GM23338 (cell line): ENCODE measurements at regions not wholly inside any gene's neighbourhood (a gene's known extent, or its start where the extent isn't known, plus 50 kb on each side); places are given as distances from the start of the nearest gene placed in this dataset.
"Not testable (repeated sequence)": the region's sequence is repeated elsewhere in the genome, so short reads cannot be mapped to it uniquely, and the experiment has no call there.

ENCODE experiments used
- ATAC-seq: fragments of 200-7000 bp; cut with Tn5 transposase; 3 replicates; pipeline ENCODE4 v1.9.1; 2020
- DNase-seq: peaks from one replicate; pipeline ENCODE4 v3.0.0-alpha.2; 2015; ENCODE audit warnings: low spot score
- H2AFZ ChIP-seq: fragments of 200-600 bp; sonication (generic); 2 replicates; pipeline ENCODE4 v1.8.0; 2016; ENCODE audit warnings: antibody characterized with exemption, mild to moderate bottlenecking, moderate library complexity
- H3F3A ChIP-seq: fragments of 200-600 bp; sonication (generic); replicated peaks from 2 replicates; pipeline ENCODE4 v1.8.0; 2017; ENCODE audit warnings: antibody characterized with exemption, mixed run types, low read depth
- H3K27ac ChIP-seq: fragments of 200-600 bp; sonication (generic); 2 replicates; pipeline ENCODE4 v1.6.1; 2016; ENCODE audit warnings: low read depth
- H3K27me3 ChIP-seq: fragments of 200-600 bp; sonication (generic); 2 replicates; pipeline ENCODE4 v1.8.0; 2016; ENCODE audit warnings: mild to moderate bottlenecking, mixed run types, moderate library complexity; ENCODE audit not compliant: insufficient read depth
- H3K36me3 ChIP-seq: fragments of 200-600 bp; sonication (generic); 2 replicates; pipeline ENCODE4 v1.8.0; 2016; ENCODE audit warnings: mild to moderate bottlenecking; ENCODE audit not compliant: insufficient read depth
- H3K4me1 ChIP-seq: fragments of 200-600 bp; sonication (generic); 2 replicates; pipeline ENCODE4 v1.8.0; 2016; ENCODE audit warnings: mild to moderate bottlenecking, moderate library complexity; ENCODE audit not compliant: insufficient read depth
- H3K4me2 ChIP-seq: fragments of 200-600 bp; sonication (generic); 2 replicates; pipeline ENCODE4 v1.7.1; 2017; ENCODE audit warnings: mixed run types
- H3K4me3 ChIP-seq: fragments of 200-600 bp; sonication (generic); 2 replicates; pipeline ENCODE4 v1.6.1; 2016; ENCODE audit warnings: mixed run types
- H3K79me2 ChIP-seq: fragments of 200-600 bp; sonication (generic); replicated peaks from 2 replicates; pipeline ENCODE4 v1.8.0; 2017; ENCODE audit warnings: mild to moderate bottlenecking; ENCODE audit not compliant: insufficient read depth
- H3K9me2 ChIP-seq: fragments of 200-600 bp; sonication (generic); 2 replicates; pipeline ENCODE4 v1.8.0; 2017; ENCODE audit not compliant: insufficient read depth
- H4K20me1 ChIP-seq: fragments of 200-600 bp; sonication (generic); replicated peaks from 2 replicates; pipeline ENCODE4 v1.8.0; 2017; ENCODE audit warnings: mild to moderate bottlenecking; ENCODE audit not compliant: insufficient read depth
- H3K27ac Mint-ChIP-seq: 2 replicates; pipeline ENCODE4 v1.8.0; 2020; ENCODE audit warnings: inconsistent platforms, mild to moderate bottlenecking, moderate library complexity, mixed read lengths
- H3K27me3 Mint-ChIP-seq: 3 replicates; pipeline ENCODE4 v1.8.0; 2022; ENCODE audit warnings: low read depth, mild to moderate bottlenecking, moderate library complexity, mixed read lengths, inconsistent platforms; ENCODE audit not compliant: insufficient read depth, poor library complexity
- H3K36me3 Mint-ChIP-seq: 3 replicates; pipeline ENCODE4 v1.8.0; 2021; ENCODE audit warnings: low read depth, mild to moderate bottlenecking, inconsistent platforms, moderate library complexity, mixed read lengths
- H3K4me1 Mint-ChIP-seq: 3 replicates; pipeline ENCODE4 v1.8.0; 2020; ENCODE audit warnings: mild to moderate bottlenecking, inconsistent platforms, mixed read lengths
- H3K4me3 Mint-ChIP-seq: 3 replicates; pipeline ENCODE4 v1.8.0; 2021; ENCODE audit warnings: moderate library complexity, mild to moderate bottlenecking, inconsistent platforms, mixed read lengths
- H3K9me3 Mint-ChIP-seq: 3 replicates; pipeline ENCODE4 v1.8.0; 2020; ENCODE audit warnings: moderate library complexity, mild to moderate bottlenecking, inconsistent platforms, mixed read lengths

- H3K27me3 Mint-ChIP-seq, H3K27me3 ChIP-seq, H3K4me1 Mint-ChIP-seq, H3F3A ChIP-seq, H3K36me3 ChIP-seq, H3K79me2 ChIP-seq, H3K27ac ChIP-seq, H3K4me1 ChIP-seq, H3K27ac Mint-ChIP-seq, H3K4me2 ChIP-seq, H3K4me3 ChIP-seq, H3K4me3 Mint-ChIP-seq, H4K20me1 ChIP-seq, H3K9me3 Mint-ChIP-seq, H2AFZ ChIP-seq, H3K36me3 Mint-ChIP-seq, H3K9me2 ChIP-seq, DNase-seq, ATAC-seq: not testable (repeated sequence)
Measured at GRCh38 chr2:242108797-242109500, 239.4 kb downstream of the RTP5 start.

GRCh38 chr2:242109819-242110218, 240.3 kb downstream of the RTP5 start:
- not testable (repeated sequence) for H3K27me3 Mint-ChIP-seq, H3K4me1 Mint-ChIP-seq, ATAC-seq, H3K4me2 ChIP-seq, H3K27ac ChIP-seq, H3K9me2 ChIP-seq, H3F3A ChIP-seq, H3K36me3 Mint-ChIP-seq, H3K27me3 ChIP-seq, H2AFZ ChIP-seq, H3K79me2 ChIP-seq, DNase-seq, H3K4me1 ChIP-seq, H3K4me3 ChIP-seq, H3K27ac Mint-ChIP-seq, H4K20me1 ChIP-seq, H3K36me3 ChIP-seq, H3K9me3 Mint-ChIP-seq, H3K4me3 Mint-ChIP-seq

- not testable (repeated sequence) for ATAC-seq, H3K9me3 Mint-ChIP-seq, H3K9me2 ChIP-seq, H2AFZ ChIP-seq, H3K36me3 Mint-ChIP-seq, H3K79me2 ChIP-seq, H3K27me3 ChIP-seq, H3K4me3 ChIP-seq, H3K36me3 ChIP-seq, H3K27me3 Mint-ChIP-seq, H3K4me1 ChIP-seq, H3K4me1 Mint-ChIP-seq, H3K27ac Mint-ChIP-seq, DNase-seq, H3K4me3 Mint-ChIP-seq, H3F3A ChIP-seq, H3K27ac ChIP-seq, H4K20me1 ChIP-seq, H3K4me2 ChIP-seq
Measured at GRCh38 chr2:242111954-242112353, 242.4 kb downstream of the RTP5 start.

GRCh38 chr2:242113492-242113891, 244.0 kb downstream of the RTP5 start:
- not testable (repeated sequence) for H3K27me3 Mint-ChIP-seq, DNase-seq

GRCh38 chr2:242116676-242117075, 247.1 kb downstream of the RTP5 start:
- not testable (repeated sequence) for H3K4me3 ChIP-seq, H3K27me3 ChIP-seq, H3K9me3 Mint-ChIP-seq, H3K4me3 Mint-ChIP-seq, H4K20me1 ChIP-seq, H3K27ac Mint-ChIP-seq, H3K4me1 ChIP-seq, H3K4me1 Mint-ChIP-seq, H3K36me3 ChIP-seq, H3K27me3 Mint-ChIP-seq, ATAC-seq, H3K9me2 ChIP-seq, H2AFZ ChIP-seq, H3K27ac ChIP-seq, H3K79me2 ChIP-seq, H3F3A ChIP-seq, H3K36me3 Mint-ChIP-seq, DNase-seq, H3K4me2 ChIP-seq

More at GRCh38 chr2:242113492-242113891, 244.0 kb downstream of the RTP5 start:
- H3K4me3 ChIP-seq, H2AFZ ChIP-seq, H3K27ac ChIP-seq, H3K4me2 ChIP-seq, H3K4me1 Mint-ChIP-seq, ATAC-seq, H3K27ac Mint-ChIP-seq, H3K9me3 Mint-ChIP-seq, H3K36me3 Mint-ChIP-seq, H3K9me2 ChIP-seq, H3K79me2 ChIP-seq, H3K27me3 ChIP-seq, H3K4me3 Mint-ChIP-seq, H3F3A ChIP-seq, H4K20me1 ChIP-seq, H3K4me1 ChIP-seq, H3K36me3 ChIP-seq: not testable (repeated sequence)

GRCh38 chr2:242117305-242117704, 247.8 kb downstream of the RTP5 start:
- not testable (repeated sequence) for H2AFZ ChIP-seq, ATAC-seq, H3K9me3 Mint-ChIP-seq

GRCh38 chr2:242119682-242120081, 250.2 kb downstream of the RTP5 start:
- H3K27me3 ChIP-seq, DNase-seq, H3K4me3 Mint-ChIP-seq, H3K9me2 ChIP-seq, H3K4me1 ChIP-seq, H3F3A ChIP-seq, H3K79me2 ChIP-seq, H2AFZ ChIP-seq, H3K27ac ChIP-seq, H3K27me3 Mint-ChIP-seq, H3K36me3 ChIP-seq, H3K4me2 ChIP-seq, H4K20me1 ChIP-seq, H3K36me3 Mint-ChIP-seq, H3K4me1 Mint-ChIP-seq, H3K4me3 ChIP-seq, H3K27ac Mint-ChIP-seq, H3K9me3 Mint-ChIP-seq, ATAC-seq: not testable (repeated sequence)

More at GRCh38 chr2:242117305-242117704, 247.8 kb downstream of the RTP5 start:
- not testable (repeated sequence) for DNase-seq, H3K4me1 Mint-ChIP-seq, H3K4me2 ChIP-seq, H3K27ac Mint-ChIP-seq, H3K27me3 Mint-ChIP-seq, H3K4me3 Mint-ChIP-seq, H3K79me2 ChIP-seq, H4K20me1 ChIP-seq, H3K27me3 ChIP-seq, H3F3A ChIP-seq, H3K9me2 ChIP-seq, H3K36me3 Mint-ChIP-seq, H3K4me3 ChIP-seq, H3K4me1 ChIP-seq, H3K27ac ChIP-seq, H3K36me3 ChIP-seq
